Activated naive CD8-positive, alpha-beta T cell treated with anti-CD3 and anti-CD28 coated beads, Interleukin-2, amount 10 ng/mL, durations not matched to agents 7 days and 5 days (primary cell): ENCODE measurements at regions not wholly inside any gene's neighbourhood (a gene's known extent, or its start where the extent isn't known, plus 50 kb on each side); places are given as distances from the start of the nearest gene placed in this dataset.
A peak's percentile ranks its signal among the peaks of the same experiment; 100 is the strongest.

ENCODE experiments used
- ATAC-seq: fragments of 150-1000 bp; cut with Tn5 transposase; one replicate; pipeline ENCODE4 v1.10.0; 2021; ENCODE audit warnings: low read depth, moderate library complexity
- POLR2A ChIA-PET: fragments of 350-600 bp; sonication (Branson Sonifier 250); formaldehyde crosslinking; loops from one replicate; lab custom pipeline; 2021; ENCODE audit warnings: antibody characterized with exemption; lab: Charles Lee
- DNase-seq: peaks from one replicate; pipeline ENCODE4 v3.0.0; 2021
- H3K27ac Mint-ChIP-seq: one replicate; pipeline ENCODE4 v1.8.0; 2022; ENCODE audit warnings: mild to moderate bottlenecking, mixed read lengths
- H3K27me3 Mint-ChIP-seq: one replicate; pipeline ENCODE4 v1.8.0; 2022; ENCODE audit warnings: mild to moderate bottlenecking, moderate library complexity, mixed read lengths
- H3K36me3 Mint-ChIP-seq: one replicate; pipeline ENCODE4 v1.8.0; 2021; ENCODE audit warnings: mild to moderate bottlenecking, mixed read lengths
- H3K4me1 Mint-ChIP-seq: one replicate; pipeline ENCODE4 v1.8.0; 2021; ENCODE audit warnings: mixed read lengths
- H3K4me3 Mint-ChIP-seq: one replicate; pipeline ENCODE4 v1.8.0; 2022; ENCODE audit warnings: mild to moderate bottlenecking, moderate library complexity, mixed read lengths
- H3K9me3 Mint-ChIP-seq: one replicate; pipeline ENCODE4 v1.8.0; 2021; ENCODE audit warnings: mixed read lengths

DNA sequence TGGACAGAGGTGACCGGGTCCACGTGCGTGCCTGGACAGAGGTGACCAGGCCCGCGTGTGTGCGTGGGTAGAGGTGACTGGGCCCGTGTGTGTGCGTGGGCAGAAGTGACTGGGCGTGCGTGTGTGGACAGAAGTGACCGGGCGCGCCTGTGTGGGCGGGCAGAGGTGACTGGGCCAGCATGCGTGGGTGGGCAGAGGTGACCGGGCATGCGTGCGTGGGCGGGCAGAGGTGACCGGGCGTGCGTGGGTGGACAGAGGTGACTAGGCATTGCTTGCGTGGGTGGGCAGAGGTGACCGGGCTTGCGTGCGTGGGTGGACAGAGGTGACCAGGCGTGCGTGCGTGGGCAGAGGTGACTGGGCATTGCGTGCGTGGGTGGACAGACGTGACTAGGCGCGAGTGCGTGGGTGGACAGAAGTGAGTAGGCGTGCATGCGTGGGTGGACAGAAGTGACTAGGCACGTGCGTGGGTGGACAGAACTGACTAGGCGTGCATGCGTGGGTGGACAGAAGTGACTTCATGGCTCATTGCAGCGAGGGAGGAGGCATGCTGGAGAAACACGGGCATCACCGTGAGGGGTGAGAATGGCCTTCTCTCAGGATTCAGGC is 254.1 kb upstream of the IRX4 start:
- POLR2A ChIA-PET, result no interaction called here
- H3K4me3 Mint-ChIP-seq, result no peak overlapping the region
- H3K9me3 Mint-ChIP-seq, result no peaks in the 10 kb centered on the region
- H3K36me3 Mint-ChIP-seq, result no peaks in the 10 kb centered on the region
- DNase-seq (no peak), ATAC-seq (no peak)
- H3K4me1 Mint-ChIP-seq, result no peaks in the 10 kb centered on the region
- H3K27ac Mint-ChIP-seq, result peak overlapping the region; percentile 48
- peaks cover 4% of the 10 kb centered on the region for H3K27me3 Mint-ChIP-seq

DNA sequence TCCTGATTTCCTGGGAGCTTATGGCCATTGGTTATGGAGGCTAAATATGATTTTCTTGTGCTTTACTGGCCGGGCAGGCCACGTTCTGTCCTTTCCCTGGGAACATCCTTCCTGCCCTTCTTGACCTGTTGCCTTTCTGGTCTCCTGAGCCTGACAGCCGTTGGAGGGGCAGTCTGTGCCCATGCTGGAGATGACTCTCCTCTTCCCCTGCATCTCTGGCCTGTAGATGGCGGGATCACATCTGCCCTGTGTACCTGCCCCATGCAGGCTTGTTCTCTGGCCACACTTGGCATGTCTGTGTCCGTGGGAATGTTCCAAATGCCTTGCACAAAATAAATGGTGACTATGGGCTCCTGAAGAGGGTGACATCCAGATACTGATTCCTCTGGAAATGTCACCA is 253.1 kb upstream of the IRX4 start:
- no peak overlapping the region for H3K4me3 Mint-ChIP-seq
- no peak for DNase-seq
- peaks cover 2% of the 10 kb centered on the region for H3K27me3 Mint-ChIP-seq
- no peaks in the 10 kb centered on the region for H3K9me3 Mint-ChIP-seq
- POLR2A ChIA-PET, result no interaction called here
- no peaks in the 10 kb centered on the region for H3K4me1 Mint-ChIP-seq
- ATAC-seq, result no peak
- no peak overlapping the region for H3K27ac Mint-ChIP-seq
- H3K36me3 Mint-ChIP-seq, result no peaks in the 10 kb centered on the region

DNA sequence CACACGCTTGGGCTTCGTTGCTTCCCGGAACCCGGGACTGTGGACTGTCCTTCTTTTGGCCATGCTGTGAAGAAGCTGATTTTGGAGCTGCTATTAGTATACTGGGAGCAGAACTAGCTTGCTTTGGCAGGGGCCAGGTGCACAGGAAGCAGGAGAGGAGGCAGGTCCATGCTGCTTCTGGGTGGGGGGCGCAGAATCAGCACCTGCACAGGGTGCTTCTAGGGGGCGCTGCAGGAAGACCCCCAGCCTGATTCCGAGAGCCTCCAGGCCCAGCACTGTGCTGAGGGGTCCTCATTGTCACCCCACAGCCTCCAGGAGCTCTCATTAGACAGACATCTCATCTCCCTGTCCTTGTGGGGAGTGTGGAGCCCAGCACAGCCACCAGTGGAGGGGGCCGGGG is 252.6 kb upstream of the IRX4 start:
- POLR2A ChIA-PET, result no interaction called here
- H3K4me1 Mint-ChIP-seq, result no peaks in the 10 kb centered on the region
- H3K9me3 Mint-ChIP-seq, result no peaks in the 10 kb centered on the region
- DNase-seq (no peak), ATAC-seq (no peak)
- H3K27me3 Mint-ChIP-seq, result peaks cover 4% of the 10 kb centered on the region
- H3K27ac Mint-ChIP-seq, result no peak overlapping the region
- no peak overlapping the region for H3K4me3 Mint-ChIP-seq
- H3K36me3 Mint-ChIP-seq, result no peaks in the 10 kb centered on the region

DNA sequence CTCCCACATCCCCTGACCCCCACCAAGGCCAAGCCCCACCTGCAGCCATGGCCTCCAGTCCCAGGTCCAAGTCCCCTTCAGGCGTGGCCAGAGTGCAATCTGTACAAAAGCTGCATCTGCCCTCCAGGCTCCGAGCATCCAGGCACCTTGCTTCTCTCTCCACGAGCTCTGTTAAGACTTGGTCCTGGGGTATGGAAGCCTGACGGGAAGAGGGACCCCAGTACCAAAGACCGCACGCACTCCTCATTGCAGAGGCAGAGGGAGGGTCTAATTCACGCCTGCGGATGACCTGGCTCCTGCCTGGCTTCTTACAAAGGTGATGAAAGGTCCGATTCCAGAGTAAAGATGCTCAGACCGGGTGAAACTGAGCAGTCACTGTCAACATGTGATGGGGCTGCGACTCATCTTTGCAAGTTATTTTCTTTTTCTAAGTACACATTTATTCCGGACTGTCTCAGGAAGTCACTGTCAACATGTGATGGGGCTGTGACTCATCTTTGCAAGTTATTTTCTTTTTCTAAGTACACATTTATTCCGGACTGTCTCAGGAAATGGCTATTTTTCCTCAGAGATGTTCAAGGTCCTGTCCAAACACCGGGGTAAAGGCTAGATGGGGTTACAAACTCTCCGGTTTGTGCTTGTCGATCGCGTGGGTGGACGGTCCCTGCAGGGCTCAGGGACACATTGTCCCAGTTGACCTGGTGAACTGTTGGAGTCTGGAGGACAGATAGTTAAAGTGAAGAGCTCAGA is 252.0 kb upstream of the IRX4 start:
- no peak overlapping the region for H3K4me3 Mint-ChIP-seq
- no peaks in the 10 kb centered on the region for H3K4me1 Mint-ChIP-seq

DNA sequence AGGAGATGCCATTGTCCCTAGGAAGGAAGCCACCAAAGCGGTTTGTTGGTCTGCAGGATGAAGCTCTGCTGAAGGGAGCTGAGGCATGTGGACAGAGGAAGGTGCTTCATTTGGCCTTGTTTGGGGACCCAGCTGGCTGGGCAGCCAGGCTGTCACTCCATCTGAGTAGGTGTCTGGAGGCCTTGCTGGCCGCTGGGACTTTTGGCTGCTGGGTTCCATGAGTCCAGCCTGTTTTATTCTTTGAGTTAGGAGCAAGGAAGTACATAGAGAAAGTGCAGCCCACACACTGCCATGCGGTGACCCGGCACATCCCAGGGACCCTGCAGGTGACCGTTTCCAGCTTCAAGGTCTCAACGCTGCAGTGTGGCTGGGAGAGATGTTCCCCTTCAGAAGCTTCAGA is 251.2 kb upstream of the IRX4 start:
- ATAC-seq, result no peak
- Mint-ChIP-seq H3K4me1 (no peaks in the 10 kb centered on the region), H3K27ac (no peak overlapping the region), H3K4me3 (no peak overlapping the region), H3K27me3 (peaks cover 8% of the 10 kb centered on the region), H3K9me3 (no peaks in the 10 kb centered on the region), H3K36me3 (no peaks in the 10 kb centered on the region)
- DNase-seq, result no peak
- POLR2A ChIA-PET, result no interaction called here

More for the DNA sequence above, 252.0 kb upstream of the IRX4 start:
- POLR2A ChIA-PET, result no interaction called here
- H3K9me3 Mint-ChIP-seq, result no peaks in the 10 kb centered on the region
- no peak overlapping the region for H3K27ac Mint-ChIP-seq
- H3K36me3 Mint-ChIP-seq, result no peaks in the 10 kb centered on the region
- H3K27me3 Mint-ChIP-seq, result peaks cover 8% of the 10 kb centered on the region
- DNase-seq, result no peak
- ATAC-seq, result no peak

DNA sequence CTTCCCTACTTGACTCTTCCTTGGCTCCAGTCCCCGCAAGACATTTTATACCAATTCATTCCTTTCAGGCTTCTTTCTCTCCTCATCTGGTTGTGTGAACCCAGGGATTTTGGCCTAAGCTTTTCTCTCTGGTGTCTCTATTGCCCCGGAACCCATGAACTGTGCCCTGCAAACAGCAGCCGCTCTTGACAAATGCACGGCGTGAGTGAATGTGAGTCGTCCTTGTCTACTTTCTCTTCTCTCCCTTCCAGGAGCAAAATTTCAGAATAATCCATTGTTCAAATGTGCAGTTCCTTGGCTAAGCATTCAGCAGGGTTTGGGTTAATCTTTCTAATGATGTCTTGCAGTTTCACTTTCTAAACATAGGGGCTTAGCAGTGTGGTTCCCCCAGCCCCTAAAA is 250.4 kb upstream of the IRX4 start:
- ATAC-seq, result no peak

DNA sequence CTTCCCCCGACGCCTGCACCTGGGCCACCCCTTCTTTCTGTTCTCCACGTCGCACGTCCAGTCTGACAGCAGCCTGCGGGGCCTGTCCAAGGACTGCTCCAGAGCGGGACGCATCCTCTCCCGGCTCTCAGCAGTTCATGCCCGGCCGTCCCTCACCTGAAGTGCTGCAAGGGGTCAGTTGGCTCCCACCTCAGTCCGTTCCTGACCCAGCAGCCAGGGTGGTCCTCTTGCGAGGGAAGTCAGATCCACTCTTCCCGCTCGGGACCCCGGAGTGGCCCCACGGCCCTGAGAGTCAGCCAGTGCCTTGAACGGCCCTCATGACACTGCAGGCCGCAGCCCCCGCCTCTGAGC is 249.7 kb upstream of the IRX4 start:
- Mint-ChIP-seq H3K27me3 (peaks cover 8% of the 10 kb centered on the region), H3K9me3 (no peaks in the 10 kb centered on the region), H3K4me1 (no peaks in the 10 kb centered on the region), H3K27ac (no peak overlapping the region), H3K4me3 (no peak overlapping the region), H3K36me3 (no peaks in the 10 kb centered on the region)
- POLR2A ChIA-PET, result no interaction called here
- no peak for ATAC-seq
- DNase-seq, result no peak

More for the DNA sequence above, 250.4 kb upstream of the IRX4 start:
- POLR2A ChIA-PET, result no interaction called here
- Mint-ChIP-seq H3K27me3 (peaks cover 8% of the 10 kb centered on the region), H3K4me1 (no peaks in the 10 kb centered on the region), H3K27ac (no peak overlapping the region), H3K36me3 (no peaks in the 10 kb centered on the region), H3K4me3 (no peak overlapping the region), H3K9me3 (no peaks in the 10 kb centered on the region)
- no peak for DNase-seq

DNA sequence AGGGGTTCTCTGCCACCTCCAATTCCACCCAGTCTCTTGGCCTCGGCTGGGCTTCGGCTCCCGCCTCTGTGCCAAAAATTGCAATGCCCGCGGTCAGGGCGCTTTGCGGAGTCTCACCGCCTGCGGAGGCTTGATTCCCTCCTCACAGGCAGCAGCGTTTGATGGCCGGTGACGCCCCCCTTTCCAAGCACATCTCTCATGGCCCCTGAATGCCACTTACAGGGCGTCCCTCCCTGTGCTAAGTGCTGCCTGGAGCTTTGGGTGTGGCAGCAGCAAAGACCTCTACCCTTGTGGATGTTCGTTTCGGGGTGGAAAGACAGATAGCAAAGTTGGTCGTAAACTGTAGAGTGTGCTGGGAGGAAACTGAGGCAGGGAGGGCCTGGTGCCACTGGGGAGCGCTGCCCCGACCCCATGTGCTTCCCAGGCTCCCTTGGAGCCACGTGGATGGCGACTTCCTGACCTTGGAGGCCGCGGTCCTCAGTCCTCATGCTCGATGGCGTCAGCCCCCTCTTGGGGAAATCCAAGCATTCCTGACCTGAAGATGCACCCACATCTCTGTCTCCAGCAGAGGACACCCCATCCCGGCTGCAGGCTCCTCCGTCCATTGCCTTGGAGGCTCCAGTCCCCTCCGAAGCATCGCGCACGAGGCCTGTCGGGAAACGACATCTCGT is 249.2 kb upstream of the IRX4 start:
- Mint-ChIP-seq H3K27me3 (peaks cover 8% of the 10 kb centered on the region), H3K4me1 (no peaks in the 10 kb centered on the region), H3K9me3 (no peaks in the 10 kb centered on the region), H3K27ac (no peak overlapping the region), H3K4me3 (no peak overlapping the region), H3K36me3 (no peaks in the 10 kb centered on the region)
- DNase-seq, result no peak
- POLR2A ChIA-PET, result no interaction called here
- ATAC-seq, result no peak

DNA sequence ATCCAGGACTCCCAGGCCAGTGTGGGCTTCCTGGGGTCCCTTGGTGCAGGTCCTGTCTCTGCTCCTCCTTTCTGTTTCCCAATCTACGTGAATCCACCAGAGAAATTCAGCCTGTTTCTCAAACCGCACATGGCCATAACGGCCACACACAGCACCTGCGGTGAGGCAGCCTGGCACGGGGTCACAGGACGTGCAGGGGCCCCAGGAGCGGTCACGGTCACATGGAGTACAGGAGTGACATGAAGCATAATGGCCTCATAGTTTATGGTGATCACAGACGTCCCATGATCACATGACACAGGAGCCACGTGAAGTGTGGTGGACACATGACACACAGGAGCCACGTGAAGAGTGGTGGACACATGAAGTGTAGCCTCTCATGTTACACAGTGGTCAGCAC is 248.5 kb upstream of the IRX4 start:
- Mint-ChIP-seq H3K27ac (no peak overlapping the region), H3K36me3 (no peaks in the 10 kb centered on the region), H3K27me3 (peaks cover 8% of the 10 kb centered on the region), H3K4me1 (no peaks in the 10 kb centered on the region), H3K4me3 (no peak overlapping the region), H3K9me3 (no peaks in the 10 kb centered on the region)
- ATAC-seq (no peak), DNase-seq (no peak)
- POLR2A ChIA-PET, result no interaction called here

DNA sequence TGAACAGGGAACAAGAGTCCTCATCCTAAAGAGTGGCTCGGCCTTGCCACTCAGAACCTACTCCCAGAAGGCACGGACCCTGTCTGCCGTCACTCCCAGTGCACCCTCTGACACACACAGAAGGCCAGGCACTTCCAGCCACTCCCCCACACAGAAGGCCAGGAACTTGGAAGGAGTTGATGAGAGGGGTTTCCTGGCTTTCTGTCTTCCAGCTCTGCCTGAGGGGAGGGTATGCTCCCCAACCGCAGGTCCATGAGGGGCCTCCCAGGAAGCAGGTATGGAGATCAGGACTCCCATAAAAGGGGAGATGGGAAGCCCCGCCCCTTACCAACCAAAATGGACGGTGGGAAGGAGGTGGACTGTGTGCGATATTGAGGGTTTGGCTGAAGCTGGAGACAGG is 247.6 kb upstream of the IRX4 start:
- ATAC-seq (no peak), DNase-seq (no peak)
- Mint-ChIP-seq H3K9me3 (no peaks in the 10 kb centered on the region), H3K27ac (no peak overlapping the region), H3K4me1 (no peaks in the 10 kb centered on the region), H3K36me3 (no peaks in the 10 kb centered on the region), H3K4me3 (no peak overlapping the region), H3K27me3 (peaks cover 12% of the 10 kb centered on the region)
- POLR2A ChIA-PET, result no interaction called here

DNA sequence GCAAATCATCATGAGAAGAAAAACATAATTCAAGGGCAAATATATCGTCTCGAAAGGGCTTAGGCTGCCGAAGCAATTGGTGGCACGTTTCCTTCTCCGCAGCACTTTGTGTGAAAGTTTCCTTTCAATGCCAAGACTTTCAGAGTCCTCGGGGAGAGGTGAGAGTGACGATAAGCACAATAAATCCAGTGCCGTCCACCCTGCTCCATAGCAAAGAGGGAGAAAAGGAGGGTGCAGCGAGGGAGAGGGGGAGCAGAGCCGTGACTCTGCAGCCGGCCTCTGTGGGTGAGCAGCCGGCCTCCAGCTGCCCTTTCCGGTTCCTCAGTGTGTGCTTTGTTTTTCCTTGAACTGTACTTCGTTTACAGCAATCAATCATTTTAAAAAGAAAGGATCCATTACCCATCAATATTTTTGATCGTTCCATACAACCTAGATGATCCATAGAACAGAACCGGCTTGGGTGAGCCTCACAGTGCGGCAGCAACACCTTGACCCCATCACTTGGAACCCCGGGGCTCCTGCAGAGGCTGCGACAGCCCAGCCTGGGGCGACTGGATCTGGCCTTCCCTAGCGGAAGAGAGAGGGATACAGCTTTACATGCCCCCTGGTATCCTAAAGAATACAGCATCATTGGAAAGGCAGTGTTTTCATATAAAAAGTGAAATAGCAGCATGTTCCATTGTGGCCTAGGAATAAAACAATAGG is 247.0 kb upstream of the IRX4 start:
- no peak overlapping the region for H3K4me3 Mint-ChIP-seq
- peaks cover 12% of the 10 kb centered on the region for H3K27me3 Mint-ChIP-seq
- no peak overlapping the region for H3K27ac Mint-ChIP-seq
- H3K4me1 Mint-ChIP-seq, result no peaks in the 10 kb centered on the region
- no peak for ATAC-seq
- no peaks in the 10 kb centered on the region for H3K36me3 Mint-ChIP-seq
- POLR2A ChIA-PET, result no interaction called here
- no peak for DNase-seq
- no peaks in the 10 kb centered on the region for H3K9me3 Mint-ChIP-seq

DNA sequence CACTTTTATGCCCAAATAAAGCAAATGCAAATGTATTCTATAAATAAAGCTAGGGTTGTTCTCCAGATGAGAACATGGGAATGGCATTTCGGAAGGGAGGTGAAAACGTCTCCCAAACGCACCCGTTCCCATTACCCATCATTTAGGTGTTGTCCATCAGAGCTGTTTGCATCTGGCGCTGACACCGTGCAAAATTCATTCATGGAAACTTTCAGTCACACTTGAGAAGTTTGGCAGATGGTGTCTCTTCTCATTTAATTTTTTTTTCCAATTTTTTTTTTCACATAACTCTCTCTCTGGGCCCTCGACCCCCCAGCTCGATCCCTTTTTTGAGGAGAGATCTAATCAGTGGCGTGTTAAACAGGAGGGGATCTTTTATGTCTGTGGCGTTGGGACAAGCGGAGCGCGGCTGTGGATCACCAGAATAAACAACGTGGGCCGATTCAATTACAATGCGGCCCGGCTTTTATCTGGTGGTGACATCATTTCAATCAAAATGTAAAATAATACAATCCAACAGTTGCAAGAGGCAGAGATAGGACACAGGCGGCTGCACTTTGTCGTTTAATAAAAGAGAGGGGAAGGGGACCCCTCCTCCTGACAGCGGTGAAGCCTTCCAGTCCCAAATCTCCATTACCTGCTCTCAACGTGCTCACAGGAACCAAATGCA is 246.1 kb upstream of the IRX4 start:
- Mint-ChIP-seq H3K4me3 (no peak overlapping the region), H3K9me3 (no peaks in the 10 kb centered on the region), H3K27me3 (peaks cover 12% of the 10 kb centered on the region), H3K27ac (no peak overlapping the region), H3K4me1 (no peaks in the 10 kb centered on the region), H3K36me3 (no peaks in the 10 kb centered on the region)
- no peak for ATAC-seq
- no peak for DNase-seq
- POLR2A ChIA-PET, result no interaction called here

DNA sequence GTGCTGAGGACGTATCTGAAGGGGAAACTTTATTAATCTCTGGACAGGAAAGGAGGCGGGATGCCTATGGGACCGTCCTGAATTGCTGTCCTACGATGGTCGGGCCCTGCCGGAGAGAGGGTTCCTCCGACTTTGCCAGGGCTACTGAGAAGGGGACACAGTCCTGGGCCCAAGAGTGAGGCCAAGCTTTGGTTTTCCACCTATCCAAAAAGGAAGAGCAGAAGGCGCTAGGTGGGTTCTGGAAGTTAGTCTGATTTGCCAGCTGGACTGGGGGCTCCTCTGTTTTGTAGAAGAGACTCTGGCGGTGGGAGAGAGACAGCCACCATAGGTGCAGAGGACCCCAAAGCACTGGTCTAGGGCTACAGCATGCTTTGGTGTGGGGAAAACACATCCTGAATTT is 243.8 kb upstream of the IRX4 start:
- Mint-ChIP-seq H3K4me3 (no peak overlapping the region), H3K36me3 (no peaks in the 10 kb centered on the region)
- POLR2A ChIA-PET, result no interaction called here

More for the DNA sequence above, 243.8 kb upstream of the IRX4 start:
- Mint-ChIP-seq H3K27me3 (peaks cover 12% of the 10 kb centered on the region), H3K4me1 (no peaks in the 10 kb centered on the region), H3K27ac (no peak overlapping the region), H3K9me3 (peaks cover 4% of the 10 kb centered on the region)
- ATAC-seq, result no peak
- DNase-seq, result no peak
